Nephron progenitor cell (in vitro differentiated cells): ENCODE measurements at regions not wholly inside any gene's neighbourhood (a gene's known extent, or its start where the extent isn't known, plus 50 kb on each side); places are given as distances from the start of the nearest gene placed in this dataset.

ENCODE experiments used
- DNase-seq: peaks from one replicate; pipeline ENCODE4 v3.0.0; 2021
- H3K27ac Mint-ChIP-seq: 2 replicates; pipeline ENCODE4 v1.8.0; 2021; ENCODE audit warnings: mild to moderate bottlenecking, moderate library complexity, mixed read lengths
- H3K27me3 Mint-ChIP-seq: 2 replicates; pipeline ENCODE4 v1.8.0; 2021; ENCODE audit warnings: mild to moderate bottlenecking, low read depth, mixed read lengths; ENCODE audit not compliant: poor library complexity
- H3K36me3 Mint-ChIP-seq: 2 replicates; pipeline ENCODE4 v1.8.0; 2021; ENCODE audit warnings: low read depth, mixed read lengths
- H3K4me1 Mint-ChIP-seq: 2 replicates; pipeline ENCODE4 v1.8.0; 2021; ENCODE audit warnings: mixed read lengths
- H3K4me3 Mint-ChIP-seq: 2 replicates; pipeline ENCODE4 v1.8.0; 2021; ENCODE audit warnings: mild to moderate bottlenecking, moderate library complexity, mixed read lengths
- H3K9me3 Mint-ChIP-seq: 2 replicates; pipeline ENCODE4 v1.8.0; 2021; ENCODE audit warnings: mild to moderate bottlenecking, moderate library complexity, mixed read lengths
- TF ChIP-seq, protein P1 (sequence below): fragments of 200-600 bp; sonication (generic); IDR thresholded peaks from 2 replicates; pipeline ENCODE4 v1.5.0; 2021; ENCODE audit warnings: antibody characterized with exemption

DNA sequence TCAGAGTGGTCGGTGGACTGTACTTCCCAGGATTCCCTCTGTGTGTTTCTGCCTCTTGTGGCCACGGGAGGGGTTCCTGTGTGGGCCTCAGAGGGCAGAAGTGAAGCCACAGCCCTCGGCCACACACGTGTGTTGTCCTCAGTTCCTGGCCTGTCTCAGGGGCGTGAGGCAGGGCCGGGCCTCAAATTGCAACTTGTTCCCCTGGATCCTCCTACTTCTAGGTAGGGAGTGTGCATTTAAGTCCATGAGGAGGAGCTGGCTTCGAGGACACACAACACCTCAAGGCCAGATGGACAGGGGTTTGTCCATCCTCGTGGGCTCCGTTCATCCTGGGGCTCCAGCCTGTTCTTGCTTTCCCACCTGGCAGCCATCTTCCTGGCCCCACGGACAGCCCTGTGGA lies 573.0 kb downstream of the TBC1D22A start:
- peaks cover 87% of the 10 kb centered on the region for H3K9me3 Mint-ChIP-seq
- H3K27ac Mint-ChIP-seq = no peak overlapping the region
- no peaks in the 10 kb centered on the region for H3K36me3 Mint-ChIP-seq

DNA sequence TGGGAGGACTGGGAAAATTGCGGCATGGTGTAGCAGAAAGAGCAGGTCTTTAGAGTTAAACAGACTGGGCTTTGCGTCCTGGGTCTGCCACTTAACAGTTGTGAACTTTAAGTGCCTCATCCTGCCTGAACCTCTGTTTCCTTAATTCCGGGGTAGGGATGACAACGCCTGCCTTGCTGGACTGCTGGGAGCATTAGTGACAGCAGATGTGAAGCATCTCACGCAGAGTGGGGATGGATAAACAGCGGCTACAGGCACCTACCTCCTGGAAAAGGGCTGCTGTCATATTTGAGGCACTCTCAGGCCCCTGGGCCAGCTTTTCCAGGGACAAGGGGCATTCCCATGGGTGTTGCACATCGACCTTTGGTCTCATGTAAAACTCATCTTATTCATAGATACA lies 572.2 kb downstream of the TBC1D22A start:
- DNase-seq = no peak
- Mint-ChIP-seq H3K36me3 (no peaks in the 10 kb centered on the region), H3K4me1 (no peaks in the 10 kb centered on the region), H3K27ac (no peak overlapping the region), H3K27me3 (no peaks in the 10 kb centered on the region), H3K9me3 (peaks cover 87% of the 10 kb centered on the region), H3K4me3 (no peak overlapping the region)
- TF ChIP-seq, protein P1, sequence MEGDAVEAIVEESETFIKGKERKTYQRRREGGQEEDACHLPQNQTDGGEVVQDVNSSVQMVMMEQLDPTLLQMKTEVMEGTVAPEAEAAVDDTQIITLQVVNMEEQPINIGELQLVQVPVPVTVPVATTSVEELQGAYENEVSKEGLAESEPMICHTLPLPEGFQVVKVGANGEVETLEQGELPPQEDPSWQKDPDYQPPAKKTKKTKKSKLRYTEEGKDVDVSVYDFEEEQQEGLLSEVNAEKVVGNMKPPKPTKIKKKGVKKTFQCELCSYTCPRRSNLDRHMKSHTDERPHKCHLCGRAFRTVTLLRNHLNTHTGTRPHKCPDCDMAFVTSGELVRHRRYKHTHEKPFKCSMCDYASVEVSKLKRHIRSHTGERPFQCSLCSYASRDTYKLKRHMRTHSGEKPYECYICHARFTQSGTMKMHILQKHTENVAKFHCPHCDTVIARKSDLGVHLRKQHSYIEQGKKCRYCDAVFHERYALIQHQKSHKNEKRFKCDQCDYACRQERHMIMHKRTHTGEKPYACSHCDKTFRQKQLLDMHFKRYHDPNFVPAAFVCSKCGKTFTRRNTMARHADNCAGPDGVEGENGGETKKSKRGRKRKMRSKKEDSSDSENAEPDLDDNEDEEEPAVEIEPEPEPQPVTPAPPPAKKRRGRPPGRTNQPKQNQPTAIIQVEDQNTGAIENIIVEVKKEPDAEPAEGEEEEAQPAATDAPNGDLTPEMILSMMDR = no peak

More for the DNA sequence above, 573.0 kb downstream of the TBC1D22A start:
- DNase-seq = no peak
- H3K27me3 Mint-ChIP-seq = no peaks in the 10 kb centered on the region
- TF ChIP-seq, protein P1 = no peak
- H3K4me1 Mint-ChIP-seq = no peaks in the 10 kb centered on the region
- H3K4me3 Mint-ChIP-seq = no peak overlapping the region

DNA sequence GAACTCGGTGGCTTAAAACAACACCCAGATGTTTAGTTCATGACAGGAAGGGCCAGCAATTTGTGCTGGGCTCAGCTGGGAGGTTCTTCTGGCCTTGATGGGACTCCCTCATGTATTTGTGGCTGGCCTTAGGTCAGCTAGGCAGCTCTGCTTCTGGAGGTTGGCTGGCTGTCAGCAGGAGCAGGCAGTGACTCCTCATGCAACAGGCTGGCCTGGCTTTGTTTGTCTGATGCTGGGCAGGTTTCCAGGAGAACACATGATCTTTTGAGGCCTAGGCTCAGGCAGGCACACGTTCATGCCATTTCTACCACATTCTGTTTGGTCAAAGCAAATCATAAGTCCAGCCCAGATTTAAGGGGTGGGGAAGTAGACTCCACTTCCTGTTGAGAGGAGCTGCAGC lies 571.2 kb downstream of the TBC1D22A start:
- Mint-ChIP-seq H3K27me3 (no peaks in the 10 kb centered on the region), H3K4me1 (no peaks in the 10 kb centered on the region), H3K36me3 (no peaks in the 10 kb centered on the region), H3K27ac (no peak overlapping the region), H3K9me3 (peaks cover 89% of the 10 kb centered on the region), H3K4me3 (no peak overlapping the region)
- no peak for DNase-seq
- TF ChIP-seq, protein P1 = no peak

DNA sequence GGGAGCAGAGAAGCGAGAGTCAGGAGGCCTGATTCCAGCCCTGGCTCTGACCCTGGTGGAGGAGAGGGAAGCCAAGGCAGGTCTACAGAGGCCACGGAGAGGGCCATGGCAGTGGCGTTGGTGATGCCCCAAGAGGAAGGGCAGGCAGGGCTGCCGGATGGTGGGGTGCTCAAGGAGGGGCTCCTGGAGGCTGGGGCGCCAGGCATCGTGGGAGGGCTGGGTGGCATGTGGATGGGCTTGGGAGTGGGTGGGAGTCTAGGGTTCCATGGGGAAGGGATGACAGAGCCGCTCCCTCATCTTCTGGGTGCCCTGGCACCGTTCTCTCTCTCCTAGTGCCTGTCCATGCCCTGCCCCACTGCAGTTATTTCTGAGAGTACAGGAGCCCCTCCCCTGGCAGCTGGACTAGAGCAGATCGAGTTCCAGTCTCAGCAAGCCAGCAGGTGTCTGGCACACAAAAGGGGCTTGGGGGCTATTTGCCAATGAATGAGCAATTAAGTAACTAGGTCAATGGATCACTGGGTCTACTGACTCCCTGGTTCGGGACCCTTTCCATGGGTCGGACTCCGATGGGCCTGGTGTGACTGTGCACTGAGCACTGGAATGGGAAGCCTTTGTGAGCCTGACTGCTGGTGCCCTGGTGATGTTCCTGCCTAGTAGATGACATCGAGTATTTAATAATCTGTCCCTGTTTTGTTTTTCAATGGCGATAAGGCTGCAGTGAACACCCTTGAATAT lies 570.0 kb downstream of the TBC1D22A start:
- H3K4me3 Mint-ChIP-seq = no peak overlapping the region
- no peaks in the 10 kb centered on the region for H3K36me3 Mint-ChIP-seq
- H3K27me3 Mint-ChIP-seq = no peaks in the 10 kb centered on the region
- no peak for DNase-seq
- no peak overlapping the region for H3K27ac Mint-ChIP-seq
- TF ChIP-seq, protein P1 = no peak
- H3K4me1 Mint-ChIP-seq = no peaks in the 10 kb centered on the region
- H3K9me3 Mint-ChIP-seq = peaks cover 93% of the 10 kb centered on the region

DNA sequence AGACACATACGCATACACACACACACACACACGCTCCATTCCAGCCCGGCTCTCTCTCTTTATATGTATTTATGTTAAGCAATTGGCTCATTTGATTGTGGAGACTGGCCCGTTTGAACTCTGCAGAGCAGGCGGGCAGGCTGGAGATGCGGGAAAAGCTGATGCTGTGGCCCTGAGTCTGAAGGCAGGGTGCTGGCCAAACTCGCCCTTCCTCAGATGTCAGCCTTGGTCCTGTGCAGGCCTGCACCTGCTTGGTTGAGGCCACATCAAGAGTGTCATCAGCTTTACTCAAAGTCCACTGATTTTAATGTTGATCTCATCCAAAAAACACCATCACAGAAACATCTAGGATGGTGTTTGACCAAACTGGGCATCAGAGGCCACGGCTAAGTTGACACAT lies 569.3 kb downstream of the TBC1D22A start:
- H3K27ac Mint-ChIP-seq = no peak overlapping the region
- no peaks in the 10 kb centered on the region for H3K27me3 Mint-ChIP-seq
- DNase-seq = no peak
- H3K9me3 Mint-ChIP-seq = peaks cover 93% of the 10 kb centered on the region
- no peaks in the 10 kb centered on the region for H3K36me3 Mint-ChIP-seq
- H3K4me1 Mint-ChIP-seq = no peaks in the 10 kb centered on the region
- H3K4me3 Mint-ChIP-seq = no peak overlapping the region
- TF ChIP-seq, protein P1 = no peak
